ENCODE measurements at regions not wholly inside any gene's neighbourhood (a gene's known extent, or its start where the extent isn't known, plus 50 kb on each side); places are given as distances from the start of the nearest gene placed in this dataset.

- TF ChIP-seq, protein P1, sequence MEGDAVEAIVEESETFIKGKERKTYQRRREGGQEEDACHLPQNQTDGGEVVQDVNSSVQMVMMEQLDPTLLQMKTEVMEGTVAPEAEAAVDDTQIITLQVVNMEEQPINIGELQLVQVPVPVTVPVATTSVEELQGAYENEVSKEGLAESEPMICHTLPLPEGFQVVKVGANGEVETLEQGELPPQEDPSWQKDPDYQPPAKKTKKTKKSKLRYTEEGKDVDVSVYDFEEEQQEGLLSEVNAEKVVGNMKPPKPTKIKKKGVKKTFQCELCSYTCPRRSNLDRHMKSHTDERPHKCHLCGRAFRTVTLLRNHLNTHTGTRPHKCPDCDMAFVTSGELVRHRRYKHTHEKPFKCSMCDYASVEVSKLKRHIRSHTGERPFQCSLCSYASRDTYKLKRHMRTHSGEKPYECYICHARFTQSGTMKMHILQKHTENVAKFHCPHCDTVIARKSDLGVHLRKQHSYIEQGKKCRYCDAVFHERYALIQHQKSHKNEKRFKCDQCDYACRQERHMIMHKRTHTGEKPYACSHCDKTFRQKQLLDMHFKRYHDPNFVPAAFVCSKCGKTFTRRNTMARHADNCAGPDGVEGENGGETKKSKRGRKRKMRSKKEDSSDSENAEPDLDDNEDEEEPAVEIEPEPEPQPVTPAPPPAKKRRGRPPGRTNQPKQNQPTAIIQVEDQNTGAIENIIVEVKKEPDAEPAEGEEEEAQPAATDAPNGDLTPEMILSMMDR (IDR thresholded peaks at IDR 0.05) = no peak
- H3K4me1 ChIP-seq (replicated peaks) = no peaks in the 10 kb centered on the region
- intact Hi-C loops (cut with DNase I) = no loop called here
- H3K9me3 ChIP-seq = no peaks in the 10 kb centered on the region
- H3K27me3 ChIP-seq (replicated peaks; ENCODE audit: insufficient read depth) = no peaks in the 10 kb centered on the region
- no peaks in the 10 kb centered on the region for H3K36me3 ChIP-seq
- no peak for DNase-seq (ENCODE audit: low spot score)
- no peak overlapping the region for H3K4me3 ChIP-seq
- WGBS = 71% methylated on average over 9 of the region's 9 CpGs
- H3K27ac ChIP-seq = no peak overlapping the region
Measured at GRCh38 chr1:245045087-245045881, 109.5 kb upstream of the KIF26B start.

DNA sequence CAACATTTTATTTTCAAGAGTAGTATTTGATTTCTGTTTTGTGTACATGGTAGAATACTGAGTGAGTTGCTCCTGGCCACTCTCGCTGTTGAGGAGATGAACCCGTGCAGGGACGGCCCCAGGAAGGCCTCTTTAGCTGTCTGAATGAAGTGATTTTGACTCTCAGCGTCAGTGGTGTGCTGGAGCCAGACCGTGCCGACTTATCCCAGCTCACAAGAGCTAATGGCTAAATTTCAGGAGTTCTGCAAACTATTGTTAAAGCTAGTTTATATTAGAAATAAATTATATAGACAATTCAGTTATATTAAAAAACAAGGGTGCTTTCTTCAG, 111.2 kb upstream of the KIF26B start:
- intact Hi-C loops (cut with DNase I) = loop anchor here (5.0 kb wide), 5 partner anchors 71 to 441 kb away; partner anchors contain the start of gene HNRNPU
- DNase-seq (ENCODE audit: low spot score) = no peak

DNA sequence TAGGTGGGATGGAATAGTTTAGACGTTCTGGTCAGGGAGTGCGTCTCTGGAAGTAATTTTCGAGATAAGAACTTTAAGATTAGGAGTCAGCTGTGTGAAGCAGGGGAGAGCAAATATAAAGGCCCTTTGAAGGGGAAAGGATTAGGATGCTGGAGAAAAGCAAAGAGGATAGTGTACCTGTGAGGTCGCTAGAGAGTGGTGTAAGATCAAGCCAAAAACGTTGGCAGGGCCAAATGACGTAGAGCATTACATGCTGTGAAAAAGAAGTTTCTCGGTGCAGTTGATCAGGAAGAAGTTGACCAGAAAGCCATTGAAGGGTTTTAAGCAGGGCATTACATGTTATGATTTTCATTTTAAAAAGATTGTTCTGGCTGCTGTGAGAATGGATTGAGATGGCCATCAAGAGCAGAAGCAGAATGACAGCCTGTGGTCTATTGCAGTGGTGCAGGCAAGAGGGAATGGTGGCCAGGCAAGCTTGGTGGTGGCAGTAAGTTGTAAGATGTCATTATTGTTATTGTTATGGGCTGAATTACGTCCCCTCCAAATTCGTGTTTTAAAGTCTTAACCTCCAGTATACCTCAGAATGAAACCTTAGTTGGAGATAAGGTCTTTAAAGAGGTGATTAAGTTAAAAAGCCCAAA, 113.6 kb upstream of the KIF26B start:
- Histone ChIP-seq H3K9me3 (no peaks in the 10 kb centered on the region), H3K27me3 (replicated peaks; ENCODE audit: insufficient read depth) (no peaks in the 10 kb centered on the region), H3K4me1 (replicated peaks) (no peaks in the 10 kb centered on the region), H3K4me3 (no peak overlapping the region), H3K36me3 (no peaks in the 10 kb centered on the region), H3K27ac (no peak overlapping the region)
- intact Hi-C loops (cut with DNase I) = loop anchor here (5.0 kb wide), 5 partner anchors 69 to 439 kb away; partner anchors contain the start of gene HNRNPU
- DNase-seq (ENCODE audit: low spot score) = no peak
- TF ChIP-seq, protein P1 (IDR thresholded peaks at IDR 0.05) = no peak
- TF ChIP-seq POLR2A (IDR thresholded peaks at IDR 0.05) (no peak), POLR2AphosphoS5 (IDR thresholded peaks at IDR 0.05) (no peak)
- WGBS = 81% methylated on average over 9 of the region's 9 CpGs

More for the DNA sequence above, 111.2 kb upstream of the KIF26B start:
- WGBS = 82% methylated on average over 6 of the region's 6 CpGs
- H3K4me1 ChIP-seq (replicated peaks) = no peaks in the 10 kb centered on the region
- no peak overlapping the region for H3K27ac ChIP-seq
- TF ChIP-seq POLR2A (IDR thresholded peaks at IDR 0.05) (no peak), POLR2AphosphoS5 (IDR thresholded peaks at IDR 0.05) (no peak)
- TF ChIP-seq, protein P1 (IDR thresholded peaks at IDR 0.05) = no peak
- no peaks in the 10 kb centered on the region for H3K36me3 ChIP-seq
- no peaks in the 10 kb centered on the region for H3K27me3 ChIP-seq (replicated peaks; ENCODE audit: insufficient read depth)
- H3K4me3 ChIP-seq = no peak overlapping the region
- no peaks in the 10 kb centered on the region for H3K9me3 ChIP-seq

GRCh38 chr1:245039196-245039595, 115.6 kb upstream of the KIF26B start:
- Histone ChIP-seq H3K27ac (no peak overlapping the region), H3K9me3 (no peaks in the 10 kb centered on the region), H3K36me3 (no peaks in the 10 kb centered on the region), H3K4me1 (replicated peaks) (no peaks in the 10 kb centered on the region), H3K4me3 (no peak overlapping the region), H3K27me3 (replicated peaks; ENCODE audit: insufficient read depth) (no peaks in the 10 kb centered on the region)
- no peak for TF ChIP-seq POLR2A (IDR thresholded peaks at IDR 0.05)
- no peak for TF ChIP-seq POLR2AphosphoS5 (IDR thresholded peaks at IDR 0.05)
- TF ChIP-seq, protein P1 (IDR thresholded peaks at IDR 0.05) = no peak
- 73% methylated on average over 3 of the region's 3 CpGs for WGBS
- DNase-seq (ENCODE audit: low spot score) = no peak
- intact Hi-C loops (cut with DNase I) = no loop called here

GRCh38 chr1:245036102-245036501, 118.7 kb upstream of the KIF26B start:
- no peak for TF ChIP-seq POLR2A (IDR thresholded peaks at IDR 0.05)
- Histone ChIP-seq H3K9me3 (no peaks in the 10 kb centered on the region), H3K4me1 (replicated peaks) (no peaks in the 10 kb centered on the region), H3K27ac (no peak overlapping the region), H3K4me3 (no peak overlapping the region), H3K27me3 (replicated peaks; ENCODE audit: insufficient read depth) (no peaks in the 10 kb centered on the region), H3K36me3 (no peaks in the 10 kb centered on the region)
- 100% methylated on average over 1 of the region's 1 CpG for WGBS
- DNase-seq (ENCODE audit: low spot score) = no peak
- intact Hi-C loops (cut with DNase I) = no loop called here

Data from prostate gland (tissue), 2 donors.